ENCODE measurements at regions not wholly inside any gene's neighbourhood (a gene's known extent, or its start where the extent isn't known, plus 50 kb on each side); places are given as distances from the start of the nearest gene placed in this dataset.
"Not testable (repeated sequence)": the region's sequence is repeated elsewhere in the genome, so short reads cannot be mapped to it uniquely, and the experiment has no call there.

DNA sequence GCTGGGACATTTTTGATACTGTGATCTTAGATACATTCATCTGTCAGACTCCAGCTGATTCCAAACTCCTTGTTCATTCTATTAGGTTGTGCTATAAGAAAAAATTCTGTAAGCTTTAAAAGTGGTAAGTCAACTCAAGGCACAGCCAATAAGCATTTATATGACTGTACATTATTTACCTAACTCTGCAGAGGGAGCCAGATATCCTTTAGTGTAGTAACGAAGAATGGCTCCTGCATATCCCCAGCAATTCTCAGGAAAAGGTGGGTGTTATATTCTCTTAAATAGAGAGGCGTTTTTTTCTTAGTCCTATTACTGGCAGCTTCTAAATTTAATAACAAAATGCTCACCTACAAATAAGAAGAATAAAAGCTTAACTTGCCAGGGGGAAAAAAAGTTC is 374.3 kb upstream of the GOT2 start:
- 42% methylated on average over 2 of the region's 2 CpGs for WGBS
- no peak for DNase-seq (ENCODE audit: low spot score)
- intact Hi-C loops (cut with DNase I): no loop called here
- H3K4me1 ChIP-seq (replicated peaks): no peaks in the 10 kb centered on the region
- no peaks in the 10 kb centered on the region for H3K27me3 ChIP-seq (replicated peaks; ENCODE audit: insufficient read depth)
- TF ChIP-seq POLR2A (IDR thresholded peaks at IDR 0.05): no peak
- TF ChIP-seq, protein P1, sequence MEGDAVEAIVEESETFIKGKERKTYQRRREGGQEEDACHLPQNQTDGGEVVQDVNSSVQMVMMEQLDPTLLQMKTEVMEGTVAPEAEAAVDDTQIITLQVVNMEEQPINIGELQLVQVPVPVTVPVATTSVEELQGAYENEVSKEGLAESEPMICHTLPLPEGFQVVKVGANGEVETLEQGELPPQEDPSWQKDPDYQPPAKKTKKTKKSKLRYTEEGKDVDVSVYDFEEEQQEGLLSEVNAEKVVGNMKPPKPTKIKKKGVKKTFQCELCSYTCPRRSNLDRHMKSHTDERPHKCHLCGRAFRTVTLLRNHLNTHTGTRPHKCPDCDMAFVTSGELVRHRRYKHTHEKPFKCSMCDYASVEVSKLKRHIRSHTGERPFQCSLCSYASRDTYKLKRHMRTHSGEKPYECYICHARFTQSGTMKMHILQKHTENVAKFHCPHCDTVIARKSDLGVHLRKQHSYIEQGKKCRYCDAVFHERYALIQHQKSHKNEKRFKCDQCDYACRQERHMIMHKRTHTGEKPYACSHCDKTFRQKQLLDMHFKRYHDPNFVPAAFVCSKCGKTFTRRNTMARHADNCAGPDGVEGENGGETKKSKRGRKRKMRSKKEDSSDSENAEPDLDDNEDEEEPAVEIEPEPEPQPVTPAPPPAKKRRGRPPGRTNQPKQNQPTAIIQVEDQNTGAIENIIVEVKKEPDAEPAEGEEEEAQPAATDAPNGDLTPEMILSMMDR (IDR thresholded peaks at IDR 0.05): no peak
- no peak for TF ChIP-seq POLR2AphosphoS5 (IDR thresholded peaks at IDR 0.05)
- H3K27ac ChIP-seq: no peak overlapping the region
- H3K4me3 ChIP-seq: no peak overlapping the region
- H3K9me3 ChIP-seq: no peaks in the 10 kb centered on the region
- H3K36me3 ChIP-seq: no peaks in the 10 kb centered on the region

DNA sequence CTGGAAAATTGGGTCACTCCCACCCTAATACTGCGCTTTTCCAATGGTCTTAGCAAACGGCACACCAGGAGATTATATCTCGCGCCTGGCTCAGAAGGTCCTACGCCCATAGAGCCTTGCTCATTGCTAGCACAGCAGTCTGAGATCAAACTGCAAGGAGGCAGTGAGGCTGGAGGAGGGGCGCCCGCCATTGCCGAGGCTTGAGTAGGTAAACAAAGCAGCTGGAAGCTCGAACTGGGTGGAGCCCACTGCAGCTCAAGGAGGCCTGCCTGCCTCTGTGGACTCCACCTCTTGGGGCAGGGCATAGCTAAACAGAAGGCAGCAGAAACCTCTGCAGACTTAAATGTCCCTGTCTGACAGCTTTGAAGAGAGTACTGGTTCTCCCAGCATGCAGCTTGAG is 362.6 kb upstream of the GOT2 start:
- H3K27me3 ChIP-seq (replicated peaks; ENCODE audit: insufficient read depth); DNase-seq (ENCODE audit: low spot score); H3K36me3 ChIP-seq; intact Hi-C loops (cut with DNase I); H3K27ac ChIP-seq; H3K4me3 ChIP-seq; H3K4me1 ChIP-seq (replicated peaks); H3K9me3 ChIP-seq: not testable (repeated sequence)
- 91% methylated on average over 9 of the region's 9 CpGs for WGBS

DNA sequence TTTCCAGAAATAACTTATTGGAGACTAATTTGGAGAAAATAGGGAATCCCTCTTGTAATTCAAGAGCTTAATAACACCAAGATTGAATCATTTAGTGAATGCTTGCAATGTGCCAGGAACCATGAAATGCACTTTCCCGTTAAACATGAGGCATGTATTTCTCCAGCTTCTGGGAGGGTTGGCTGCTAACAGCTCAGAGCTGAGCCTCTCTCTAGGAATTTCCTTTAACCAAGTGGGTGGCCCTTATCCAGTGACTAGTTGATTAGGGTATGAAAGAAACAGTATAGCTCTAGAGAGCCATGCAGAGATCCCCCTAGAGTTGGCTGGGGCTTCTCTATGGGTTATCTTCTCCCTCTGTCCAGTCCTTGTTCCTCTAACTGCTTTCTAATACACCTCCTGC is 356.4 kb upstream of the GOT2 start:
- no peaks in the 10 kb centered on the region for H3K36me3 ChIP-seq
- TF ChIP-seq POLR2AphosphoS5 (IDR thresholded peaks at IDR 0.05) (no peak), POLR2A (IDR thresholded peaks at IDR 0.05) (no peak)
- TF ChIP-seq, protein P1 (IDR thresholded peaks at IDR 0.05): no peak
- intact Hi-C loops (cut with DNase I): no loop called here
- no peak overlapping the region for H3K4me3 ChIP-seq
- H3K9me3 ChIP-seq: no peaks in the 10 kb centered on the region
- DNase-seq (ENCODE audit: low spot score): no peak
- H3K27ac ChIP-seq: no peak overlapping the region
- WGBS: 74% methylated on average over 1 of the region's 1 CpG
- H3K4me1 ChIP-seq (replicated peaks): no peaks in the 10 kb centered on the region
- no peaks in the 10 kb centered on the region for H3K27me3 ChIP-seq (replicated peaks; ENCODE audit: insufficient read depth)

DNA sequence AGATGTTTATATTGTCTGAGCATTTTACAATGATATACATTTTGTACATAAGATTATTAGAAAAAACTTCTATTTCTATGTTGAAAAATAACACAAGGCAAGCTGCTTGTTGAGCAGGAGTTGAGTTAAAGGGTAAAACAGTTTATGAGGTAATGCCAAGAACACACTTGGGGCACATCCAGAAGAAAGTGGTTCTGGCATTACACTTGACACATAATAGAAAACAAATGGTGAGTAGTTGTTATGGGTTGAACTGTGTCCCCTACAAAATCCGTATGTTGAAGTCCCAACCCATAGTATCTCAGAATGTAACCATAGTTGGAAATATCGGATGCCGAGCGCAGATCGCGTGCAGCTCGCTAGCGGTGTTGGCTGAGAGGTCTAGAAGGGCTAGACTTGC is 354.3 kb upstream of the GOT2 start:
- H3K9me3 ChIP-seq: no peaks in the 10 kb centered on the region
- no peak overlapping the region for H3K4me3 ChIP-seq
- H3K27ac ChIP-seq: no peak overlapping the region
- no peaks in the 10 kb centered on the region for H3K4me1 ChIP-seq (replicated peaks)
- no peaks in the 10 kb centered on the region for H3K36me3 ChIP-seq
- no peaks in the 10 kb centered on the region for H3K27me3 ChIP-seq (replicated peaks; ENCODE audit: insufficient read depth)
- no peak for TF ChIP-seq POLR2AphosphoS5 (IDR thresholded peaks at IDR 0.05)
- TF ChIP-seq, protein P1 (IDR thresholded peaks at IDR 0.05): no peak
- no peak for TF ChIP-seq POLR2A (IDR thresholded peaks at IDR 0.05)
- WGBS: 76% methylated on average over 8 of the region's 8 CpGs
- intact Hi-C loops (cut with DNase I): no loop called here
- DNase-seq (ENCODE audit: low spot score): no peak

DNA sequence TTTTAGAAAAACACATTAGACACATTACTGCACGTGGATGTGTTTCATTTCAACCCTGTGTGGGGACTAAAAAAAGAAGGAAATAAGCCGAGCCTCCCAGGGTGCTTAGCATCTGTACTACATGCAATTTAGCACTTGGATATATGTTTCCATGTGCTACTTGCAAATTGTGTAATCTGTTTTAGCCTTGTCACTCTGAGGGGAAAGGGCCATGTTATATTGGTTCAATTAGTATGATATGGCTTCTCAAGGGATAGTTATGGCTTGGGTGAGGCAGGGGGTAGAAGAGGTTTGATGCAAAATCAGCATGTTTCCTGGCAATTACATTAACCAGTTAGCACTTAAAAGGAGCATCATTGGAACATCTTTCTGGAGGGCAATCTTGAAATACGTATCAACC is 353.5 kb upstream of the GOT2 start:
- H3K36me3 ChIP-seq: no peaks in the 10 kb centered on the region
- TF ChIP-seq POLR2A (IDR thresholded peaks at IDR 0.05) (no peak), POLR2AphosphoS5 (IDR thresholded peaks at IDR 0.05) (no peak)
- TF ChIP-seq, protein P1 (IDR thresholded peaks at IDR 0.05): no peak
- no peaks in the 10 kb centered on the region for H3K4me1 ChIP-seq (replicated peaks)
- H3K9me3 ChIP-seq: no peaks in the 10 kb centered on the region
- intact Hi-C loops (cut with DNase I): no loop called here
- H3K4me3 ChIP-seq: no peak overlapping the region
- no peaks in the 10 kb centered on the region for H3K27me3 ChIP-seq (replicated peaks; ENCODE audit: insufficient read depth)
- H3K27ac ChIP-seq: no peak overlapping the region
- DNase-seq (ENCODE audit: low spot score): no peak
- WGBS: 79% methylated on average over 3 of the region's 3 CpGs

Measured in prostate gland (tissue), 2 donors.